HG02973 (cell line): ENCODE measurements at regions not wholly inside any gene's neighbourhood (a gene's known extent, or its start where the extent isn't known, plus 50 kb on each side); places are given as distances from the start of the nearest gene placed in this dataset.
"Not testable (repeated sequence)": the region's sequence is repeated elsewhere in the genome, so short reads cannot be mapped to it uniquely, and the experiment has no call there.

Experiments
- ATAC-seq: cut with Tn5 transposase; IDR thresholded peaks from one replicate; pipeline ENCODE4 v1.9.1; 2021; ENCODE audit warnings: moderate library complexity; ENCODE audit not compliant: unreplicated experiment

GRCh38 chr4:18440527-18441202 is 419.1 kb upstream of the LCORL start:
- no peak for ATAC-seq

GRCh38 chr4:18439311-18439710 is 417.8 kb upstream of the LCORL start:
- no peak for ATAC-seq

GRCh38 chr4:18435781-18436180 is 414.2 kb upstream of the LCORL start:
- ATAC-seq = no peak

DNA sequence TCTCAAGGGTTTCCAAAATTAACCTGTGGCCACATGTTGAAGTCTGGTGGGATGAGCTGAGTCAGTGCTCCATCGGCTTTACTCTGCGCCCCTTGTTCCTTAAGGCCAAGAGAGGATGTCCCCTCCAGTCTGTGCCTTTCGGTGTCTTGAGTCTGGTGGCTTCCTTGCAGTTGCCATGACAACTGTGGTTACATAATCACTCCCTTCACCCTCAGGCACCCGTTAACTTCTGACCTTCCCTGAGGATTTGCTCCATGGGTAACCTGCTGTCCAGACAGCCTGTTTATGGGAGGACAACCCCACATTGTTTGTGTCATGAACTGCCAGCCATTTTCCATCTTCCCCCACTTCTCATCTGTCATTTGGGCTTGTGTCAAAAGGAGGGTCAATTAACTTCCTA is 401.1 kb upstream of the LCORL start:
- ATAC-seq = no peak

GRCh38 chr4:18421519-18421918 is 400.0 kb upstream of the LCORL start:
- no peak for ATAC-seq

DNA sequence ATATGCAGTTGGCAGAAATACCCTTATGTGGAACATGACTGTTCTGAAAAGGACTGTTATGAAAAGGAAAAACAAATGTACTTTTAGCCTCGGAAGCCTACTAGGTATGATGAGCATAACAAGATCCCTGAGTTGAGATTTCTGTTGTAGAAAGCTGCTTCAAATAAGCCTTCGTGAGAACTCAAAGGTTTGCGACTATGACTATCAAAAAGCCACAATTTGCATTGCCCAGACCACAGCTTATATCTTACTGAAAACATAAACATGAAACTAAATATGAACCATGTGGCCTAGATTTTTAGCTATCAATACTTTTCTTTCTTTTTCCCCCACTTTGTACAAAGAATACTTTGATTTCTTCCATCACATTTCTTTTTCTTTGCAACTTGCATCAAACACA is 398.2 kb upstream of the LCORL start:
- ATAC-seq = no peak

DNA sequence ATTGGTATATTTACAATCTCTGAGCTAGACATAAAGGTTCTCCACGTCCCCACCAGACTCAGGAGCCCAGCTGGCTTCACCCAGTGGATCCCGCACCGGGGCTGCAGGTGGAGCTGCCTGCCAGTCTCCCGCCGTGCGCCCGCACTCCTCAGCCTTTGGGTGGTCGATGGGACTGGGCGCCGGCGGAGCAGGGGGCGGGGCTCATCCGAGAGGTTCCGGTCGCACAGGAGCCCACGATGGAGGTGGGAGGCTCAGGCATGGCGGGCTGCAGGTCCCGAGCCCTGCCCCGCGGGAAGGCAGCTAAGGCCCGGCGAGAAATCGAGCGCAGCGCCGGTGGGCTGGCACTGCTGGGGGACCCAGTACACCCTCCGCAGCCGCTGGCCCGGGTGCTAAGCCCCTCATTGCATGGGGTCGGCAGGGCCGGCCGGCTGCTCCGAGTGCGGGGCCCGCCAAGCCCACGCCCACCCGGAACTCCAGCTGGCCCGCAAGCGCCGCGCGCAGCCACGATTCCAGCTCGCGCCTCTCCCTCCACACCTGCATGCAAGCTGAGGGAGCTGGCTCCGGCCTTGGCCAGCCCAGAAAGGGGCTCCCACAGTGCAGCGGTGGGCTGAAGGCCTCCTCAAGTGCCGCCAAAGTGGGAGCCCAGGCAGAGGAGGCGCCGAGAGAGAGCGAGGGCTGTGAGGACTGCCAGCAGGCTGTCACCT is 396.8 kb upstream of the LCORL start:
- not testable (repeated sequence) for ATAC-seq

DNA sequence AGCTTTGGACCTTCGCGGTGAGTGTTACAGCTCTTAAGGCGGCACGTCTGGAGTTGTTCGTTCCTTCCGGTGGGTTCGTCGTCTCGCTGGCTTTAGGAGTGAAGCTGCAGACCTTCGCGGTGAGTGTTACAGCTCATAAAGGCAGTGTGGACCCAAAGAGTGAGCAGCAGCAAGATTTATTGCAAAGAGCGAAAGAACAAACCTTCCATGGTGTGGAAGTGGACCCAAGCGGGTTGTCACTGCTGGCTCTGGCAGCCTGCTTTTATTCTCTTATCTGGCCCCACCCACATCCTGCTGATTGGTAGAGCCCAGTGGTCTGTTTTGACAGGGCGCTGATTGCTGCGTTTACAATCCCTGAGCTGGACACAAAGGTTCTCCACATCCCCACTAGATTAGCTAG is 396.1 kb upstream of the LCORL start:
- not testable (repeated sequence) for ATAC-seq

DNA sequence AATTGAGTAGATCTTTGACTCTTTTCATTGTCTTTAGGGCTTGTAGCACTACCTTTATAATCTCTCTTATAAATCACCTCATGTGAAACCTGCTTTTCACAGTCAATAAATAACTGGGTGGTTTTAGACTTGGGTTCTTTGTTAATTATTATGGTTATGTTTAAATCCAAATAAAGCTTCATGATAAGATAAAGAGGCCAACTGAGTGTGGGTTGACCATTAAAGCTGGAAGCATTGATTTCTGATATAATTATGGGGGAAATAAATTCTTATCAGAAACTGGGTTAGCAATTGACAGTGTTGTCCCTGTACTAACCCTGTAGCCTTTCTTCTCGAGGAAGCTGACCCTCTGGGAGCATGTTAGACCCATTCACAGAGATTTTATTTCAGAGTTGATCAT is 384.7 kb upstream of the LCORL start:
- ATAC-seq = no peak

- ATAC-seq = no peak
Observed at GRCh38 chr4:18405054-18405453, 383.5 kb upstream of the LCORL start.

- no peak for ATAC-seq
Observed at GRCh38 chr4:18404642-18405041, 383.1 kb upstream of the LCORL start.

DNA sequence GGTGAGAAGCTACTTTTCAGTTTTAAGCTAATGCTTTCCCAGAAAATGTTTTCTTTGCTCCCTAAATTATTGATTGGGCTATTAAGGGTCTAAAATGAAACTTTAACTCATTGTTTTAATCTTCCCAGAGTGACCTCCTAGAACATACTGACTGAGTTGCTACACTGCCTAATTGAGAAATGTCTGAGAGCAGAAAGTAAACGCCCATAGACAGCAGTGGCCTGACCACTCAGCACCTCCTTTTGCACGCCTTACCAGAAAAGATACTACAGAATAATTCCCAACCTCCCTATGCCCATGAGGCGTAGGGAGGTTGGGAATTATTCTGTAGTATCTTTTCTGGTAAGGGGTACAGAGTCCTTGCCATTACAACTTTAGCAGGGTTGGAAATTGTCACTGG is 381.8 kb upstream of the LCORL start:
- ATAC-seq = no peak

GRCh38 chr4:18401868-18402267 is 380.3 kb upstream of the LCORL start:
- ATAC-seq = no peak

- no peak for ATAC-seq
Observed at GRCh38 chr4:18401425-18401824, 379.9 kb upstream of the LCORL start.

- ATAC-seq = no peak
Observed at GRCh38 chr4:18398661-18399060, 377.1 kb upstream of the LCORL start.

DNA sequence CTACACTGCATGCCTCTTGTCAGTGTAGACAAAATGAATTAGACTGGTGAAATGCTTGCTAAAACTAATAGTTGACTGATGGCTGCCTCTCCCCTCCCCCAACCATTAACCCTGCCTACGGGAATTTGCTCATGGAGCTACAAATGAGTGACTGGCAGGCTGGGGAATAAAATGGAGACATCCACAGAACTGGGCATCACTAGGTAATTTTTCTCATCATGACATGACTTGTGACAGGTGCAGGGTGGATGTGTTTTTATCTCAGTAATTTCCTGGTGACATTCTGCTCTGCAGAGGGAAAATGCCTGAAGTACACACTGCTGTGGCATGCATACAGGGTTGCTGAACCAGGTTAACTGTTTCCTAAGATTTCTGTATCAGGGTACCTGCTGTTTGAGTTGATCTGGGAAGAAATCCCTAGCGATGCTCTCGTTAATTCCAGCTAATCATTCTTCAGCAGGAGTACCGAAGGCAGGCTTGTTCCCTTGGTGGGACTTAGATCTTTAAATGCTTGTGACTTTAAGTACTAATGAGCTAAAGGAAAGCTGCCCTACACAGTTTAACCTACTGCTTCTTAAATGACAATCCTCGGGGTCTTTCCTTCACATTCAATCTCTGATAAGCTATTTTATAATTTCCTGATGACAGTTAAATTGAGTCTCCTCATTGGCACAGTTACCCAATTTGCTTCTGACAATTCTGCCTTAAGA is 376.3 kb upstream of the LCORL start:
- no peak for ATAC-seq

DNA sequence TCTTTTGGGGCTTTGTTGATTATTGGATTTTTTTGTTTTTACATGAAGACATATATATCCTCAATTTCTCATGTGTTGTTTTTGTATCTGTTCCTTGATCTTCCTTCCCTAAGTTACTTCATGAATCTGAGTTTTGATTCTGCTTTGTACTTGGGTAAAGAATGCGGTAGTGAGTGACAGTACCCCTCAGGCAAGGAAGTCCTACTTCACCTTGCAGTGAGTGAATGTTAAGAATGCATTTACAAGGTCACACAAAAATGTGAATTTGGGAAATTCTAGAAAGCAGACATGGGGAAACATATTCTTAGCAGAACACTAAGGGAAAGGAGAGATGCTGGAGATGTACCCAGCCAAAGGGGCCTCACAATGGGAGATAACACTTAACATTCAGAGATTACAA is 373.1 kb upstream of the LCORL start:
- ATAC-seq = no peak

DNA sequence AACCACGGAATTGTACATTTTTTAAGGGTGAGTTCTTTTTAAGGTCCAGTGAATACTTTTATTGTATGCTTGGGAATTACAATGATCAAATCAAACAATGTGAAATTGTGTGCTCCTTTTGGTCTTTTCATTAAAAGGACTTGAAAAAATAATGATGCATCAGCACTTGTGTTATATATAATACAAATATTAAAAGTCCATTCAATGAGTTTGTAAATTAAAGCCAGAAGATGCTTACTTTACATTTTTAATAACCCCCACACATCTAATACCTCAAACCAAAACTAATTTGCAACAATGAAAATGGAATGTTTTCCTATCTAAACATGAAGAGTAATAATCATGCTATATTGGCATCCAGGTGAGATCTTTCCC is 369.8 kb upstream of the LCORL start:
- no peak for ATAC-seq

- ATAC-seq = no peak
Observed at GRCh38 chr4:18390655-18391353, 369.2 kb upstream of the LCORL start.

GRCh38 chr4:18389115-18389514 is 367.6 kb upstream of the LCORL start:
- no peak for ATAC-seq

DNA sequence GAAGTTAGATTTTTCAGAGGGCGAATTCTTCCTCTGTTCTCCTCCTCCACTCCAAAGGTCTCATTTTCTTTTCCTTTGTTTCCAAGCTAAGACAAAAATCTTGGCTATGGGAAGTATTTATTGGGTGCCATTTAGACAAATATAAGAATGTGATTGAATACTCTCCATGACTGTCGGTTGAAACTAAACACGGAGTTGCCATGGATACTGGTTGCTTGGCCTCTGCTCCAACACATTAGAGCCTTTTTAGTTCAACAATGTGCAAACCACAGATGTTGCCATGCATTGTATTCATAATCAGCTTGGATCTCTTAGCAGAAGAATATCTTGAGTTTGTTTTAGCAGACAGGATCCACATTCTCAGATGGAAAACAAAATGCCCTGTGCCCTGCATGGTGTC is 366.5 kb upstream of the LCORL start:
- no peak for ATAC-seq

GRCh38 chr4:18381186-18381585 is 359.6 kb upstream of the LCORL start:
- no peak for ATAC-seq
